Caki2 (cell line): ENCODE measurements at regions not wholly inside any gene's neighbourhood (a gene's known extent, or its start where the extent isn't known, plus 50 kb on each side); places are given as distances from the start of the nearest gene placed in this dataset.
A peak's percentile ranks its signal among the peaks of the same experiment; 100 is the strongest.
"Not testable (repeated sequence)": the region's sequence is repeated elsewhere in the genome, so short reads cannot be mapped to it uniquely, and the experiment has no call there.

ENCODE experiments used
- DNase-seq: peaks from one replicate; pipeline ENCODE4 v3.0.0-alpha.2; 2015; ENCODE audit warnings: low read depth
- in situ Hi-C: cut with HindIII; loops from 2 replicates; pipeline ENCODE4 v1.10.0; 2016; ENCODE audit warnings: low sequenced_read_pairs, low pct_unique_long_range_greater_than_20kb, mixed read lengths

DNA sequence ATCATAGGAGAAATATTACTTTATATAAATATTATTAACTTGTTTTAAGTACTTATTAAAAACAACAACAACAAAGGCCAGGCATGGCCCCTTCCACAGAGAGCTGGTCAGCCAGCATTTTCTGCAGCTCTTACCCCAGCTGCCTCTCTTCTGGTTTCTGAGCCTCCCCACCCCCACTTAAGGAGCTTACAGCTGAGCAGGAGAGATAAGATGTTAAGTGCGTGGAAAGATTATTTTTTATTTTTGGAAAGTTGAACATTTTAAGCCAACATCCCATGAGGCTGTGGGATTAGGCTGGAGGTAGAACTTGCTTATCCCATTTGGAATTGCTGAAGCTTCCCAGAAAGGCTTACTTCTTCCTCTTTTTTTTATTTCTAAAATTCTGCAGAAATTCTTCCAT lies 401.2 kb downstream of the SEC14L1 start:
- in situ Hi-C loops: no loop called here
- DNase-seq: no peak

DNA sequence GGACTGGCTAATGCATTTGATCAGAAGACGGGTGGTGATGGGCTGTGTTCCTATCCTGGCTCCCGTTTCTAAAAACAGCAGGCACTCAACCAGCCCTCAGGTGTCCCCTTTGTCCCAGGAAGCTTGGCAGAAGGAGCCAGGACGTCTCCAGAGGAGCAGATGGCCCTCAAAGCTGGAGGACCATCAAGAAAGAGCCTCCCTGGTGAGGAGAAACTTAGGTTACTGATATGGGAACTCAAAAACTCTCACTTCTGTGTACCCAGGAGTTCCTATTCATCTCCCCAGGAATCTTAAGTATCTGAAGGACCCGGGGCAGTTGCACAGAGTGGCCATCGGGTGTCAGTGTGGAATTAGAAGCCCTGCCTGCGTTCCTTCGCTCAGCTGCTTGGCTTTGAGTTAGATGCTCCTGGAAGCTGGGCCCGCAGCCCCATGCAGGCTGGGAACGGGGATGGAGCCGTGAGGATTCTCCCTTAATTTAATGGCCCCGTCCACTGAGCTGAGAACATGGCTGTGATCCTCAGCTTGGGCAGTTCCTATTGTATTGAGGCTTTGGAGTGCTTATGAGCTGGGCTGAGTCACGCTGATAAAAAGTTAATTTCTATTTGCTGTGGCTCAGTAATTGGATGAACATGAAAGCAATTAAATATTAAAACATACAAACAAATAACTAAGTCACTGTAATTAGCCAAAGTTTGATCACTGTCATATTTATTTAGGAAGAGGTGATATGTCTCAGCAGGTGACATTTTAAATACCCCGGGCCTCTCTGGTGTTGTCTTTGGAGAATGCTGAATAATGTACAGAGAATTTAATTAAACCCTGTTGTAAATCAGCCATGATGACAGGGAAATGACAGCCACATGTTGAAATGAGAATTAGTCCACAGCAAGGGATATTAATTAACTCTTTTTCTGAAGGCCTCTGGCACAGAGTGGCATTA lies 402.1 kb downstream of the SEC14L1 start:
- in situ Hi-C loops: no loop called here
- DNase-seq: peak; percentile 61

DNA sequence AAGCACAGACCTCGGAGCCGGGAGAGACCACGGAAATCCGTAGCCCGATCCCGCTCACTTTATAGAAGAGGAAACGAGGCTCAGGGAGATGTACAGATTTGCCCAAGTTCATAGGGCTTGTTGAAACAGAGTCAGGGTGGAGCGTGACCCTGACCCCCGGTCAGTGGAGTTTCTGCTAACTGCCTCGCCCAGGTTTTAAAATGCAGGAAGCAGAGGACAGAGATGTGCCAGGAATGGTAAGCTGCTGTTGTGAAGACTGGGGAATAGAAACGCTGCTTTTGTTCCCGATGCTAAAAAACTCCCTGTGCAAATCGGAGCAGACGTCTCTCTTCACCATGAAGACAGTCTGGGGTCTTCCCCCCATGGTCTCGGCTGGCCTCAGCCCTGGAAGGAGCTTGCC lies 403.0 kb downstream of the SEC14L1 start:
- DNase-seq: no peak
- in situ Hi-C loops: no loop called here

DNA sequence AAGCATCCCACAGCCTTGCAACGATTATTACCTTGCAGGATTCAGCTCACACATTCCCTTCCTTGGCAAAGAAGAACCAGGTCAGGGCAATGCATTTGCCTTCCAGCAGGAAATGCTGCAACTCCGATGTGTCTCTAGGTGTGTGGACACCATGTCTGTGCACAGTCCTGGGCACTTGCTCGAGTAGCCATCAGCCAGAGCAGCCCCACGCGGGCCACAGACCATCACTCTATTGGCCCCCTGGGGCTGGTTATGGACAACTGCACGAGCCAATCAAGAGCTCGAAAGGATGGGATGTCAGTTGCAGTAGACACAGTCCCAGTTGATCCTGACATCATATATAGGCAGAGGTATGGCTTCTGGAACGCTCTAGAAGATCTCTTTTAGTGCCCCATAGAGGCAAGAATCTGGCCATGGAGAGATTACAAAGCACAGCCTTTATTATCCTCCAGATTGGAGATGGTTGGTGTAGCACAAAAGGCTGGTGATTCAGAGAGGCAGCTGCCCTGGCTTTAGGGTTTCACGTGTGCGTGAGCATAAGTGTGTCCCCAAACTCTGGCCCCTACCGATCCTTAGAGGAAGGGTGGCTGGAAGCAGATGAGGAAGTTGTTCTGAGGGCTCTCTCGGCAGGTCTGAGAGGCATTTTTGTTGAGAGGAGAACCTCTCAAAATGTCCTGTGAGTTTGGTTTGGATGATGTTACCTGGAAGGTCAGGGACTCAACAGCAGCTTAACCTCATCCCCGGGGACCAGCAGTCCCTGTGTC lies 403.8 kb downstream of the SEC14L1 start:
- no peak for DNase-seq
- in situ Hi-C loops: no loop called here

DNA sequence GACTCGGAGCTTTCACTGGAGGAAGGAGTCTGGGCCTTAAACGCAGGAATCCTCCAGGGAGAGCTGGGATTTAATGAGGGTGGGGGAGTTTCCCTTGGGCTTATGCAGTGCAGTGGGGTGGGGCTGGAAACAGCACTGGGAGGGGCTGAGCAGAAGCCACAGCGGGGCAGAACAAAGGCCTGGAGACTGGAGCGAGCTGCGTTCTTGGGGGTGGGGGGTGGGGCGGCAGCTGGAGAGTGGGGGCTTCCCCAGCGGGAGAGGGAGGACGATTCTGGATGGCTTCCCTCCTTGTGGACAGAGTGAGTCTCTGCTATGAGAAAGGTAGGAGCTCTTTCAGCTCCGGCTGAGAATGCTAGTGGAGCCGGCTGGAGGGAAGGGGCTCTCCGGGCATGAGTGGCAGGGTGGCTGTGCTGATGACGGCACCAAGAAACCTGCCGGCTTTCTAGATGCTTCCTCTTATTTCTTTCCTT lies 406.0 kb downstream of the SEC14L1 start:
- in situ Hi-C loops: no loop called here
- no peak for DNase-seq

DNA sequence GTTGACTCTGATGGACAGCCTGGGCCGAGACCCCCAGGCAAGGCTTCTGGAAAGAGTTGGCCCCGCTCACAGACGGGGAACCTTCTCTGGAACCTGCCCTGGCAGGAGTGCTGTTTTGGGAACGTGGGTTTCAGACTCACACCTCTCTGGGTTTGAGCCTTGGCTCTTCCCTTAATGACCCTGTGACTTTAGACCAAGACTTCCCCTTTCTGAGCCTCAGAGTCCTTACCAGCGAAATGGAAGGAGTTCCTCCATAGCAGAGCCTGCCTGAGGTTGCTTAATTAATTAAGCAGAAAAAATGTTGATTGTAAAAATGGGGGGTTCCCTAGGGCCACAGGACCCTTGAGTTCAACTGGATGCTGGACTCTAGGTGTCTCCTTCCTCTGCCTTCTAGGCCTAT lies 408.2 kb downstream of the SEC14L1 start:
- DNase-seq: no peak
- in situ Hi-C loops: no loop called here

DNA sequence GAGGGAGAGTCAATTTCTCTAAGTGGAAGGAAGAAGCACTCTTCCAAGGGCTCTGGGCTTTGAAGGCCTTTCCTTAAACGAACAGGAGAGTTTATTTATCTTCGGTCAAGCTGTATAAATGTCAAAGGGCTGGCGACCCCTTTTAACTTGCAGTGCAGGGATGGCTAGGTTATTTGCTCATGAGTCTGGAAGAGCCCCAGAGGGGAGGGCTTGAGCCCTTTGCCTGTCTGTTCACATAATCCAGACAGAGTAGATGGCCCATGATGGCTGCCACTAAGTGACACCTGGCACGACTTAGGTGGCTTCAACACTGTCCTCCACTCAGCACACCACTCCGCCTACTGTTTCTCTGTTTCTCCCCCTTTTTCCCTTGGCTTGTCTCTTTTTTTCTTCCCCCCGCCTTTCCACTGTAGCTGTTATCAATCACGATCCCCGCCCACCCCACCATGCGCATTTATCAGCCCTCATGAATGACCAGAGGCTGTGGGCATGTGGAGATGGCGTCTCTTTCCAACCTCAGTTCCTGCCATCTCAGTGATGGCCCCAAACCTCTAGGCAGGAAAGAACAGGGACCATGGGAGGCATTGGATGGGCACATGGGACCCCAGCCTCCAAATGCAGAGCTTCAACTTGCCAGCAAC lies 408.7 kb upstream of the TNRC6C start:
- DNase-seq: no peak
- in situ Hi-C loops: no loop called here

DNA sequence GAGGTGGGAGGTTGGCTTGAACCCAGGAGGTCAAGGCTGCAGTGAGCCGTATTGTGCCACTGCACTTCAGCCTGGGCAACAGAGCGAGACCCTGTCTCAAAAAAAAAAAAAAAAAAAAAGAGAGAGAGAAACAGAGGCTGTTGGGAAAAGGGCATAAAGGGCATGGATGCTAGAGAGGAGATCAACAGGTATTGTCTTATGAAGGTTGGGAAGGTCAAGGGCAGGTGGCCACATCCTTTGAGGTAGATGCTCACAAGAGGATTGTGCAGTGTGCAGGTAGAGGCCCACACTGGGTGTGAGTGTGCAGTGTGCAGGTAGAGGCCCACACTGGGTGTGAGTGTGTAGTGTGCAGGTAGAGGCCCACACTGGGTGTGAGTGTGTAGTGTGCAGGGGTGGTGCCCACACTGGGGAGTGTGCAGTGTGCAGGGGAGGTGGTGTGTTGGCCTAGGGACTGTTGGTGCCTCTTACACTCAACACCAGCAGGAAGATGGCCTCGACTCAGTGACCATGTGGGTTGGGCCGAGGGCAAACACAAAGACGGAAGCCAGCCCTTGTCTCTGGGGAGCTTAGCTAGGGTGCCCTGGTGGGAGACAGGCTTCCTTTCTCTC lies 404.9 kb upstream of the TNRC6C start:
- in situ Hi-C loops: no loop called here
- no peak for DNase-seq

DNA sequence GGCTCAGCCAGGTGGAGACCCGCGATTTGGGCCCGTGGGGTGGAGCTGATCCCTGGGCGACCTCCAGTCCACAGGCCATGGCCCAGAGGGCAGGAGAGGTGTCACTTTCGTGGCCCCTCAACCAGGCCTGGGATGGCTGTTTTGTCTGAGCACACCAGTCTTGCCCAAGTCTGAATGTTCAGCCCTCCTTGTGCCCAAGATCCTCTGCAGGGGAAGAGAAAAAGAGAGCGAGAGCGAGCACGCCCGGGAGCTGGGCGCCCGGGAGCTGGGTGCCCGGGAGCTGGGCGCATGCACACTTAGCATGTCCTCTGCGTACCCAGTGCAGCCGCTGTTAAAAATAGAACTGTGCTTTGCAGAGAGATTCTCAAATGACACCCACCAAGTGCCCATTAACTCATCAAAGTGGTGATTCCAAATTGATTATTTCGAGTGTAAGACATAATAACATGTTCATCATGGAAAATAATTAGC lies 403.3 kb upstream of the TNRC6C start:
- in situ Hi-C loops: no loop called here
- no peak for DNase-seq

DNA sequence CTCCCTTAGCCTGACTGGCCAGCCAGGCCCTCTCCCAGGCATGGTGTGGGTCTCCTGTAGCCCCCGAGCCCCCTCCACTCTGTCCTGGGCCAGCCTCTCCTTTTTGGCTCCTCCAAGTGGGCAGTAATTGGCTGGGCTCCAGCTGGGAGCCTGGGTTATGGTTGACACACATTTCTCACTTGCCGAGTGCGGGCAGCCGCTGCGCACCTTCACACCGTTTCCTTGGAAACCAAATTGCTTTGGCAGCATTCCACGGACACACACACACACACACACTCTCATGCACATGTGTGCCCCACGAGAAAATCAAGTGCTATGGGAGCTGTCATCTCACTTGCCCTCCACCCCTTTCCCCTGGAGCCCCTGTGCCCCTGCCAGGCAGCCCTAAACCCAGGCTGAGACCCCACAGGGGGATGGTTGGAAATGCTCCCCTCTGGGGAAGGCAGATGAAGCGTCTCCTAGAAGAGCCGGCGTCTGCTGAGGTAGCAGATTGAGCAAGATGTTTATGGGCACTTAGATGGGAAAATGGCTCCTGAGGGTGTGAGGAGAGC lies 402.7 kb upstream of the TNRC6C start:
- no peak for DNase-seq
- in situ Hi-C loops: no loop called here

- no peak for DNase-seq
- in situ Hi-C loops: no loop called here
Measured at GRCh38 chr17:77556383-77557061, 402.0 kb upstream of the TNRC6C start.

- in situ Hi-C loops: no loop called here
Measured at GRCh38 chr17:77558846-77559626, 399.5 kb upstream of the TNRC6C start.

GRCh38 chr17:77560381-77560780 lies 398.1 kb upstream of the TNRC6C start:
- no peak for DNase-seq
- in situ Hi-C loops: no loop called here

More at GRCh38 chr17:77558846-77559626, 399.5 kb upstream of the TNRC6C start:
- DNase-seq: no peak

DNA sequence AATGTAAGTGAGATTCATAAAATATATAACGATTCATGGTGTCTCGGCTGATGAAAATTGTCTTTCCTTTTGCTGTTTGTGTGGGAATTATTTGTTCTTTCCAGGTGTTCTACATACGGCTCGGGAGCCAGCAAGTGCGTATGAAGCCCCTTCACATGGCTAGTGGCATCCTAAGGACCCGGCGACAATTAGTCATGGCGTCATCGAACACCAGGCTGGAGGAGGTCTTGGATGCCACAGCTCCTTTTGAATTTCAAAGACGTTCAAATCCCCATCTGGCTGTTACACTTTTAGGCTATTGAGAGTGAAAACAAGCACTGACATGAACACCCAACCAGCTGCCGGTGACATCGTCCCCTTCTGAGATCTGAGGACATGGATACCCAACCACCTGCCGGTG lies 397.7 kb upstream of the TNRC6C start:
- in situ Hi-C loops: no loop called here
- DNase-seq: no peak

DNA sequence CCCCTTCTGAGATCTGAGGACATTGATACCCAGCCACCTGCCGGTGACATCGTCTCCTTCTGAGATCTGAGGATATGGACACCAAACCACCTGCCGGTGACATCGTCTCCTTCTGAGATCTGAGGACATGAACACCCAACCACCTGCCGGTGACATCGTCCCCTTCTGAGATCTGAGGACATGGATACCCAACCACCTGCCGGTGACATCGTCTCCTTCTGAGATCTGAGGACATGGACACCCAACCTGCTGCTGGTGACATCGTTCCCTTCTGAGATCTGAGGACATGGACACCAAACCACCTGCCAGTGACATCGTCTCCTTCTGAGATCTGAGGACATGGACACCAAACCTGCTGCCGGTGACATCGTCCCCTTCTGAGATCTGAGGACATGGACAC lies 396.1 kb upstream of the TNRC6C start:
- DNase-seq, in situ Hi-C loops: not testable (repeated sequence)

DNA sequence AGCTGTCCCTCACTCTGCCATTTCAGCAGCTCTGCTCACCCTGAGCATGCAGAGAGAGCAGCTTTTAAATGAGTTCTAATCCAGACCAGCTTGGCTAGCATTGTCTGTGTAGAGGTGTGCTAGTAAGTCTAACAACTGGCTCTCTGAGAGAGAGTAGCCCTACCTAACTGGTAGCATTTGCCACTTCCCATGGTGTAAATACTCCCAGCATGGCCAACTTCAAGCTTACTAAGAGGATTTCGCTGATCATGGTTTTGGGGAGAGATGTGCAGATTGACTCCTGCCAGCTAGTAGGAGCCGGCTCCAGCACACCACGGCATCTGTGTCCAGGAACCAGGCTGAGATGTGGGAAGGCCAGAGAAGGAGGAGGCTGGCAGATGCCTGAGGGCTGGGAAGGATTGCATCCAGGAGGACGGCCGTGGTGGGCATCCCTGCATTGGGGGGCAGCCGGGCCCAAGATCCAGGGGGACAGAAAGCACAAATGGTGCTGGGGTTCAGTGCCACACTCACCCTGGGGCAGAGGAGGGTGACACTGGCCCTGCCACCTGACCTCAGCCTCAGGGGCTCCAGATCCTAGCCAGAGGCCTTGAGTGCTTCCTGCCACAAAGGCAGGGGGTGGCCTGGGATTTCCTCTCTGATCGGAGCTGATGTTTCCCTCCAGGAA lies 394.9 kb upstream of the TNRC6C start:
- in situ Hi-C loops: no loop called here
- DNase-seq: no peak
